ENCODE measurements at regions not wholly inside any gene's neighbourhood (a gene's known extent, or its start where the extent isn't known, plus 50 kb on each side); places are given as distances from the start of the nearest gene placed in this dataset.

GRCh38 chrX:4656419-4656818 is 943.0 kb upstream of the PRKX start:
- H3K4me3 ChIP-seq (ENCODE audit: low read length), result no peak overlapping the region
- H3K79me2 ChIP-seq (ENCODE audit: low read length), result no peaks in the 10 kb centered on the region
- no peaks in the 10 kb centered on the region for H4K20me1 ChIP-seq (ENCODE audit: insufficient read depth, low read length)
- no peak overlapping the region for H3K27ac ChIP-seq (ENCODE audit: low read length)
- no peaks in the 10 kb centered on the region for H3K36me3 ChIP-seq (replicated peaks; ENCODE audit: low read depth, low read length)
- H2AFZ ChIP-seq (ENCODE audit: low read depth, low read length), result no peak overlapping the region
- TF ChIP-seq CTCF (IDR thresholded peaks at IDR 0.05; ENCODE audit: low read depth, low read length) (no peak), EZH2phosphoT487 (IDR thresholded peaks at IDR 0.05; ENCODE audit: low read depth) (no peak)
- no peak overlapping the region for H3K4me2 ChIP-seq (ENCODE audit: low read length)
- H3K9me3 ChIP-seq (ENCODE audit: insufficient read depth, low read length), result no peaks in the 10 kb centered on the region
- no peaks in the 10 kb centered on the region for H3K27me3 ChIP-seq (ENCODE audit: low read depth, low read length)
- H3K9ac ChIP-seq (ENCODE audit: low read length), result no peak overlapping the region
- H3K4me1 ChIP-seq (ENCODE audit: low read length), result no peaks in the 10 kb centered on the region

- Histone ChIP-seq H3K27ac (ENCODE audit: low read length) (no peak overlapping the region), H3K4me1 (ENCODE audit: low read length) (no peaks in the 10 kb centered on the region), H3K36me3 (replicated peaks; ENCODE audit: low read depth, low read length) (no peaks in the 10 kb centered on the region), H3K4me3 (ENCODE audit: low read length) (no peak overlapping the region), H3K27me3 (ENCODE audit: low read depth, low read length) (no peaks in the 10 kb centered on the region), H3K4me2 (ENCODE audit: low read length) (no peak overlapping the region), H3K79me2 (ENCODE audit: low read length) (no peaks in the 10 kb centered on the region), H3K9me3 (ENCODE audit: insufficient read depth, low read length) (no peaks in the 10 kb centered on the region), H4K20me1 (ENCODE audit: insufficient read depth, low read length) (no peaks in the 10 kb centered on the region), H2AFZ (ENCODE audit: low read depth, low read length) (no peak overlapping the region), H3K9ac (ENCODE audit: low read length) (no peak overlapping the region)
- TF ChIP-seq EZH2phosphoT487 (IDR thresholded peaks at IDR 0.05; ENCODE audit: low read depth), result no peak
- no peak for TF ChIP-seq CTCF (IDR thresholded peaks at IDR 0.05; ENCODE audit: low read depth, low read length)
These were observed 942.3 kb upstream of the PRKX start for GRCh38 chrX:4655743-4656142.

GRCh38 chrX:4642114-4642513 is 928.7 kb upstream of the PRKX start:
- Histone ChIP-seq H3K79me2 (ENCODE audit: low read length) (no peaks in the 10 kb centered on the region), H3K9me3 (ENCODE audit: insufficient read depth, low read length) (no peaks in the 10 kb centered on the region), H4K20me1 (ENCODE audit: insufficient read depth, low read length) (no peaks in the 10 kb centered on the region), H3K27ac (ENCODE audit: low read length) (no peak overlapping the region), H3K27me3 (ENCODE audit: low read depth, low read length) (no peaks in the 10 kb centered on the region), H3K4me2 (ENCODE audit: low read length) (no peak overlapping the region), H3K9ac (ENCODE audit: low read length) (no peak overlapping the region), H2AFZ (ENCODE audit: low read depth, low read length) (no peak overlapping the region), H3K4me3 (ENCODE audit: low read length) (no peak overlapping the region), H3K4me1 (ENCODE audit: low read length) (no peaks in the 10 kb centered on the region), H3K36me3 (replicated peaks; ENCODE audit: low read depth, low read length) (no peaks in the 10 kb centered on the region)
- TF ChIP-seq CTCF (IDR thresholded peaks at IDR 0.05; ENCODE audit: low read depth, low read length) (no peak), EZH2phosphoT487 (IDR thresholded peaks at IDR 0.05; ENCODE audit: low read depth) (no peak)

GRCh38 chrX:4638036-4638435 is 924.6 kb upstream of the PRKX start:
- H3K36me3 ChIP-seq (replicated peaks; ENCODE audit: low read depth, low read length), result no peaks in the 10 kb centered on the region
- H2AFZ ChIP-seq (ENCODE audit: low read depth, low read length), result no peak overlapping the region
- no peak overlapping the region for H3K4me3 ChIP-seq (ENCODE audit: low read length)

More at GRCh38 chrX:4638036-4638435, 924.6 kb upstream of the PRKX start:
- Histone ChIP-seq H3K79me2 (ENCODE audit: low read length) (no peaks in the 10 kb centered on the region), H3K4me2 (ENCODE audit: low read length) (no peak overlapping the region), H3K9me3 (ENCODE audit: insufficient read depth, low read length) (no peaks in the 10 kb centered on the region), H3K27ac (ENCODE audit: low read length) (no peak overlapping the region), H3K9ac (ENCODE audit: low read length) (no peak overlapping the region), H4K20me1 (ENCODE audit: insufficient read depth, low read length) (no peaks in the 10 kb centered on the region), H3K4me1 (ENCODE audit: low read length) (no peaks in the 10 kb centered on the region), H3K27me3 (ENCODE audit: low read depth, low read length) (no peaks in the 10 kb centered on the region)
- TF ChIP-seq CTCF (IDR thresholded peaks at IDR 0.05; ENCODE audit: low read depth, low read length) (no peak), EZH2phosphoT487 (IDR thresholded peaks at IDR 0.05; ENCODE audit: low read depth) (no peak)

All from OCI-LY3 (cell line).